Activated naive CD4-positive, alpha-beta T cell treated with anti-CD3 and anti-CD28 coated beads, Interleukin-2, amount 10 ng/mL, durations not matched to agents 7 days and 5 days (primary cell): ENCODE measurements at regions not wholly inside any gene's neighbourhood (a gene's known extent, or its start where the extent isn't known, plus 50 kb on each side); places are given as distances from the start of the nearest gene placed in this dataset.

Experiments used
- CTCF ChIA-PET: fragments of 350-600 bp; sonication (Branson Sonifier 250); formaldehyde crosslinking; loops from one replicate; lab custom pipeline; 2021; ENCODE audit warnings: antibody characterized with exemption; lab: Charles Lee
- DNase-seq: peaks from one replicate; pipeline ENCODE4 v3.0.0-alpha.2; 2020
- H3K27ac Mint-ChIP-seq: one replicate; pipeline ENCODE4 v1.8.0; 2021; ENCODE audit warnings: mild to moderate bottlenecking, moderate library complexity, mixed read lengths
- H3K27me3 Mint-ChIP-seq: one replicate; pipeline ENCODE4 v1.8.0; 2021; ENCODE audit warnings: mild to moderate bottlenecking, mixed read lengths
- H3K36me3 Mint-ChIP-seq: one replicate; pipeline ENCODE4 v1.8.0; 2021; ENCODE audit warnings: mixed read lengths
- H3K4me1 Mint-ChIP-seq: one replicate; pipeline ENCODE4 v1.8.0; 2021; ENCODE audit warnings: mixed read lengths
- H3K4me3 Mint-ChIP-seq: one replicate; pipeline ENCODE4 v1.8.0; 2021; ENCODE audit warnings: mild to moderate bottlenecking, moderate library complexity, mixed read lengths
- H3K9me3 Mint-ChIP-seq: one replicate; pipeline ENCODE4 v1.8.0; 2021; ENCODE audit warnings: mixed read lengths

DNA sequence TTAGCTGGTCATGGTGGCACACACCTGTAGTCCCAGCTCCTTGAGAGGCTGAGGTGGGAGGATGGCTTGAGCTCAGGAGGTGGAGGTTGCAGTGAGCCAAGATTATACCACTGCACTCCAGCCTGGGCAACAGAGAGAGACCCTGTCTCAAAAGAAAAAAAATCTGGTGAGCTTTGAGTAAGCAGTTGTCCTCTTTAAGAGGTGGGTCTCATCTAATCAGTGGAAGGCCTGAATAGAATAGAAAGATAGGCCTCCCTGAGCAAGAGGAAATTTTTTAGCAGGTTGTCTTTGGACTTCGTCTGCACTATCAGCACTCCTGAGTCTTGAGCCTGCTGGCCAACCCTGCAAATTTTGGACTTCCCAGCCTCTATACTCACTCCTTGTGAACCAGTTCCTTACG lies 266.0 kb upstream of the ZFHX3 start:
- no peak for DNase-seq
- no peaks in the 10 kb centered on the region for H3K36me3 Mint-ChIP-seq
- no peak overlapping the region for H3K4me3 Mint-ChIP-seq
- peaks cover 14% of the 10 kb centered on the region for H3K9me3 Mint-ChIP-seq
- no peaks in the 10 kb centered on the region for H3K4me1 Mint-ChIP-seq
- H3K27me3 Mint-ChIP-seq: no peaks in the 10 kb centered on the region
- H3K27ac Mint-ChIP-seq: no peak overlapping the region
- CTCF ChIA-PET: no interaction called here

DNA sequence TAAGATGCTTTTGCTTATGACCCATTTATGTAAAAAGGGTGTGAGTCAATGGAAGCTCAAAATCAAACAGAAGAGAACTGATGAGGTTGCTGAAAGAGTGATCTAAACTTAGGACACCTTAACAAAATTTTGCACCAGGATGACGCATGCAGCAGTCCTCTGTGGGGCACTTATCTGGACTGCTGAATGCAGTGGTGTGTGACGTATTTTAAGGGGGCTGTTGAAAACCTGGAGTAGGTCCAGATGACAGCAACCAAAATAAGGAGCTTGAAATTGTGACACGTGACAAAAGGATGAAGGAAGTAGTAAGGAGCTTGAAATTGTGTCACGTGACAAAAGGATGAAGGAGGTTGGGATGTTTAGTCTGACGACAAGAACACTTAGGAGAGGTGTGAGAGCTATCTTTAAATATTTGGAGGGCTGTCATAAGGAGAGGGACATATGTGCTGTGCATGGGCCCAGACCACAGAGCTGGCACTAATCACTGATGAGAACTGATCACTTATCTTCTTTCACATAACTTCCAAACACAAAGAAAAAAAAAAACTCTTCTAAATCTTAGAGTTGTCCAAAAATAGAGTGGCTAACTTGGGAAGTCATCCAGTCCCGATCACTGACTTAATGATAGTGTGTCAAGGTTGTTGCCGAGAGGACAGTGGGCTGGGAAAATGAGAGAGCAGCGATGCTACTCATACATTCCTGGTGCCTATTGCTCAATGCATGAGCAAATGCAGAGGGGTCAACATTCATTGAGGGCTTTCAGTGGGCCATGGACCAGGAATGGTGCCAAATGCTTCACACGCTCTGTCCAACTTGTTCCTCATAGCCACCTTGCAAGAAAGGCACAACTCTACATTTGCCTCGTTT lies 264.2 kb upstream of the ZFHX3 start:
- no peak overlapping the region for H3K4me3 Mint-ChIP-seq
- CTCF ChIA-PET: no interaction called here
- no peaks in the 10 kb centered on the region for H3K4me1 Mint-ChIP-seq

DNA sequence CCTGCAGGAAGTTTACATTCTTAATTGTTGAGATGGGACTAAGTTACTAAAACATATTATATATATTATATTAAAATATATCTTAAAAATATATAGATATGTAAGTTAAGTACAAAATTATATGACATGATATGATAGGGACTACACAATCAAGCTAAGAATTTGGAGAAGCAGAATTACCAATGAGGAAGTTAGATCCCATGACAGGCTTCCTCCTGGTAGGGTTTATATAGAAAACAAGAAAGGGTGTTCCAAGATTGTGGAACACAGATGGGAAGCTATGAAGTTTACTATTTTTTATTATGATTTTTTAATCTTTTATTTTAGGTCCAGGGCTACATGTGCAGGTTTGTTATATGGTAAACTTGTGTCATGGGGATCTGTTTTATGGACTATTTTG lies 260.8 kb upstream of the ZFHX3 start:
- Mint-ChIP-seq H3K36me3 (no peaks in the 10 kb centered on the region), H3K27me3 (no peaks in the 10 kb centered on the region), H3K9me3 (peaks cover 7% of the 10 kb centered on the region), H3K4me3 (no peak overlapping the region), H3K4me1 (no peaks in the 10 kb centered on the region), H3K27ac (no peak overlapping the region)
- CTCF ChIA-PET: no interaction called here
- DNase-seq: no peak

More for the DNA sequence above, 264.2 kb upstream of the ZFHX3 start:
- Mint-ChIP-seq H3K27me3 (no peaks in the 10 kb centered on the region), H3K36me3 (no peaks in the 10 kb centered on the region), H3K9me3 (peaks cover 12% of the 10 kb centered on the region), H3K27ac (no peak overlapping the region)
- DNase-seq: no peak

DNA sequence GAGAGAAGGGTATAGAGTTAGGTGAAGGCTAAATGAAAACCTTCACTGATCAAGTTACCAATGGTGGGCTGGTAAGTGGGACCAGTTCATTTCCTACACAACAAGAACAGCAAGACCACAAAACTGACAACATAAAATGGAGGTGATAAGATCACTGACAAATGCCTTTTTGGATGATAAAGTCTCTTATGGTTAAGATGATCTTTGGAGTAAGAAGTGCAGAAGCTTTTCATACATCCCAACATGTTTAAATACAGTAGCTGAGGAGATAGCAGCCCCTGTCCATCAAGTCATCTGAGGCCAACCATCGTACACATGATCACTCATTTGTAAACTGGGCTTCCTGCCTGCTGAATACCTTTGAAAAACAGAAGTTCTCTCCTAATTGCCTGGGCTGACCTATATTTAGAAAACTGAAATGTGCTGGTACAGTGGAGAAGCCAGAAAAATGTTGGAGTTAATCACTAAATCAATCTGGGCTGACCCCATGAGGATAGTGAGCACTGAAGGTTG lies 259.0 kb upstream of the ZFHX3 start:
- Mint-ChIP-seq H3K36me3 (no peaks in the 10 kb centered on the region), H3K27me3 (no peaks in the 10 kb centered on the region), H3K4me1 (no peaks in the 10 kb centered on the region), H3K4me3 (no peak overlapping the region), H3K9me3 (peaks cover 1% of the 10 kb centered on the region), H3K27ac (no peak overlapping the region)
- DNase-seq: no peak
- CTCF ChIA-PET: no interaction called here

DNA sequence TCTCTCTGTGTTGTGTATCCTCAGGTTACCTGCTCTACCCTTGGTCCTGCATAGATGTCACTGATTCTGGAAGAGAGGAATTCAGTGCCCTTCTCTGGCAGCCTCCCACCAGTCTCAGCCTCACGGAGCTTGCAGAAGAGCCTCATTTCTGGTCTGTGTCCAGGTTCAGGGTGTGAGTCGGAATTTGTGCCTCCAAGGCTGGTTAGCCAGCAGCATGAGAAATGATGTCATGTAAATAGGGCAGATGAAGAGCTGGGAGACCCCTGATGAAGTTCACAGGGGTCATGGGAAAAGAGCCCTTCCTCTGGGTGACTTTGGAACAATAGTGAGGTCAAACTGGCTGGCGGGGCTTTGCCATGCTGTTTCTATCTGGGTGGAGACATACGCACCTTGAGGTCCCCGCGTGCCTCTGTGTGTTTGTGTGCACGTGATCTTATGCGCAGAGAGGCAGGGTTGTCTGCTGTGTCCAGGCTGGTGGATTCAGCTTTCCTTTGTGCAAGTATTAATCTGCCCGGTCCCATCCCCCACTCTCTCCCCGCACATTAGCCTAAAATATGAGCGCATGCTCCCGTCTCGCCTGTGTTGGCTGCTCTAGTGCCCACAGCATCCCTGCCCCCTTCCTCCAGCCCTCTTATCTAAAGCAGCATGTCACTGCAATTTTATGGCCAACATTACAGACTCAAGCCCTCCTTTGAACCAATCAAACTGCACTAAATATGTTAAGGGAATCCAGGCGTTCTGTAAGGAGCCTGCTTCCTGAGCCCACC lies 256.3 kb upstream of the ZFHX3 start:
- H3K36me3 Mint-ChIP-seq: no peaks in the 10 kb centered on the region
- H3K9me3 Mint-ChIP-seq: no peaks in the 10 kb centered on the region
- no peak overlapping the region for H3K4me3 Mint-ChIP-seq
- no peaks in the 10 kb centered on the region for H3K4me1 Mint-ChIP-seq
- no peaks in the 10 kb centered on the region for H3K27me3 Mint-ChIP-seq
- no peak overlapping the region for H3K27ac Mint-ChIP-seq
- DNase-seq: no peak
- CTCF ChIA-PET: no interaction called here

DNA sequence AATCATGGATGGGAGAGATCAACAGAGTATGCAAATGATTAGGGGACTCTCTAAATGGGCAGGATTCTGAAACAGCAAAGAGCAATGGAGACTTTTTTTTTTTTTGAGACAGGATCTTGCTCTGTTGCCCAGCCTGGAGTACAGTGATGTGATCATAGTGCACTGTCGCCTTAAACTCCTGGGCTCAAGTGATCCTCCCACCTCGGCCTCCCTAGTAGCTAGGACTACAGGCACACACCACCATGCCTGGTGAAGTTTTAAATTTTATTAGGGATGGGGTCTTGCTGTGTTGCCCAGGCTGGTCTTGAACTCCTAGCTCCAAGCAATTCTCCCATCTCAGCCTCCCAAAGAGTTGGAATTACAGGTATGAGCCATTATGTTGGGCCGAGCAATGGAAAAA lies 255.0 kb upstream of the ZFHX3 start:
- Mint-ChIP-seq H3K9me3 (no peaks in the 10 kb centered on the region), H3K4me3 (no peak overlapping the region), H3K4me1 (no peaks in the 10 kb centered on the region), H3K27me3 (no peaks in the 10 kb centered on the region), H3K27ac (no peak overlapping the region), H3K36me3 (no peaks in the 10 kb centered on the region)
- CTCF ChIA-PET: no interaction called here
- DNase-seq: no peak

DNA sequence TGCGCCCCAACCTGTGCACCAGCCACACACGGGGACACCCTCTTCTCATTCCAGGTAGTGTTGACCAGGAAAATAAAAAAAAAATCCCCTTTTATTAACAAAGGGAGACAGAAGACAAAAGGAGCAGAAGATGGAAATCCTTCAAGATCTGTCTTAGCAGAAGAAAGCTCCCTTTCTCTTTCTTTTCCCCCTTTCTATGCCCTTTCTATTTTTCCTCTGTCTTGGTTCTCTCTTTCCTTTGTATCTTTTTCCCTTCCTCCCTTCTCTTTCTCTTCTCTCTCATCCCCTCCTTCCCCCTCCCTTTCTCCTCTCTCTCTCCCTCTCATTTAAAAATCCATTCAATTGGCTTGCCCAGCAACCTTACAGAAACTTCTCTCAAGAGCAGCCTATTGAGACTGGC lies 254.1 kb upstream of the ZFHX3 start:
- H3K36me3 Mint-ChIP-seq: no peaks in the 10 kb centered on the region
- no peak overlapping the region for H3K4me3 Mint-ChIP-seq

DNA sequence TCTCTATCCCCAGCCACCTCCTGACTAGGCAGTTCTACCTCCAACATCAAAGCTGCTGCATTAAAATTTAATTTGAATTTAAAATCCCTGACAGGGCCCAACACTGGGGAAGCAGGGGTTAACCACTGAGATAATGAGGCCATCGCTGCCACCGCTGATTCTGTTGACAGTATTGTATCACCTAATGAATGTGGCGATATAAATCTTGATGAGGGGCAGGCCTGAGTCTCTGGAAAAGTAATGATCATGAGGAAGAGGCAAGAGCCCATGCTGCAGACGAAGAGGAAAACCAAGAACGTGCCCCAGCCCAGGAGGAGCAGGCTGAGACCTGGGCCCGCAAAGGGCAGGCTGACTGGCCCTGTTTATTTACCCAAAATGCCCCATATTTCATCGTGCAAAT lies 251.4 kb upstream of the ZFHX3 start:
- no peak for DNase-seq
- H3K4me1 Mint-ChIP-seq: no peaks in the 10 kb centered on the region

More for the DNA sequence above, 254.1 kb upstream of the ZFHX3 start:
- H3K4me1 Mint-ChIP-seq: no peaks in the 10 kb centered on the region
- no peak overlapping the region for H3K27ac Mint-ChIP-seq
- DNase-seq: no peak
- no peaks in the 10 kb centered on the region for H3K27me3 Mint-ChIP-seq
- CTCF ChIA-PET: no interaction called here
- H3K9me3 Mint-ChIP-seq: no peaks in the 10 kb centered on the region

DNA sequence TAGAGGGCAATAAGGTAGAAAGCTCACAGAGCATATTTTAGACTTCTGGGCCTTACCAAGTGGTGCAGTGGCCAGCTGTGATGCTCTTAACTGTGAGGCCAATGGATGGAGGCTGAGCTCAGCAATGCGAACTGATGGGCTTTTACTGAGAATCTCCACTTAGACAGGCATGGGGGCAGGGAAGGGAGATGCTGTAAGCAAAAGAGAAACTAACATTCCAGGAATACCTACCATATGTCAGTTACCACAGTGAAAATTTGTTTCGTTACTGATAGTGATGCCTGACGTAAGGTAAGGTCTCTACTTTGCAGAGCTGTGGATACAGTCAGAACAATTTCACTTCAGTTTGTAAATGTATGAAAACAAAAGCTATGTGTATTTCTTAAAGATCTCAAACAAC lies 250.6 kb upstream of the ZFHX3 start:
- Mint-ChIP-seq H3K4me3 (no peak overlapping the region), H3K4me1 (no peaks in the 10 kb centered on the region), H3K9me3 (no peaks in the 10 kb centered on the region), H3K27me3 (no peaks in the 10 kb centered on the region), H3K36me3 (no peaks in the 10 kb centered on the region), H3K27ac (no peak overlapping the region)
- no peak for DNase-seq
- CTCF ChIA-PET: no interaction called here

More for the DNA sequence above, 251.4 kb upstream of the ZFHX3 start:
- Mint-ChIP-seq H3K27ac (no peak overlapping the region), H3K4me3 (no peak overlapping the region), H3K9me3 (no peaks in the 10 kb centered on the region), H3K36me3 (no peaks in the 10 kb centered on the region), H3K27me3 (no peaks in the 10 kb centered on the region)
- CTCF ChIA-PET: no interaction called here

DNA sequence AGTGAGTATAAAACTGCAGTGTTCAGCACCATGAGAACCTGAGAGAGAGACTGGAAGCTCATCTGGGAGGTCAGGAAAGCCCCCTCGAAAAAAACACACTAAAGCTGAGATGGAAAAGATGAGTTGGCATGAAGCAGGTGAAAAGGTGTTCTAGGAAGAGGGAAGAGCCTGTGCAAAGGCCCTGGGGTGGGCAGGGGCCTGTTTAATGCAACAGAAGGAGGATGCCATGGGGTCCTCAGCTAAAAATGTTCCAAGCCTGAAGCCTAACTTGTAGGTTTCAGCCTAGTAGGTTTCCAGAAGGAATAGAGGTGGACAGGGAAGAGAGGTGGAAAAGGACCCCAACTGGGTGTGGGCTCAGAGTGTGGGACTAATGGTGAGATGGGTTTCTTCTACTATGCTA lies 242.3 kb upstream of the ZFHX3 start:
- no peaks in the 10 kb centered on the region for H3K9me3 Mint-ChIP-seq
- DNase-seq: no peak
- CTCF ChIA-PET: interaction anchor here (0.6 kb wide), 1 partner anchor 36 kb away, joined by 3 read pairs; no protein-coding TSS in a partner anchor
- no peak overlapping the region for H3K4me3 Mint-ChIP-seq
- no peak overlapping the region for H3K27ac Mint-ChIP-seq
- H3K27me3 Mint-ChIP-seq: no peaks in the 10 kb centered on the region
- no peaks in the 10 kb centered on the region for H3K36me3 Mint-ChIP-seq
- no peaks in the 10 kb centered on the region for H3K4me1 Mint-ChIP-seq

DNA sequence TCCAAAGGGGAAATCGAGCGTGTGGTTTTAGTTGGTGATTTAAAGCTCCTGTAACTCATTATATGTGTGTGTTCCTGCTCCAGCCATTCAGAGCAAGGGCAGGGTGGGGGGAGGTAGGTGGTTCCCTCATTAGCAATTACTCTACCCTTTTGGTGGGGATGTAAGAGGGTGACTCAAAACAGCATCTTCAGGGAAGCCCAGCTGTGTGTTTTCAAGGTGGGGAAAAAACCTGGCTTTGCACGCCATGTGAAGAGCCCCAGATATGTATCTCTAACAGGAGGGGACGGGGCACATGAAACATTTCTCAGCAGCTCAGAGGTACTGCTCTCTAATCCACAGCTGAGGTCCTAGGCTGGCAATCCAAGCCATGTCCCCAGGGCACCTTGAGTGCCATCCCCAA lies 241.3 kb upstream of the ZFHX3 start:
- H3K27me3 Mint-ChIP-seq: no peaks in the 10 kb centered on the region
- no peaks in the 10 kb centered on the region for H3K9me3 Mint-ChIP-seq
- CTCF ChIA-PET: no interaction called here
- H3K27ac Mint-ChIP-seq: no peak overlapping the region
- H3K4me1 Mint-ChIP-seq: no peaks in the 10 kb centered on the region
- no peak overlapping the region for H3K4me3 Mint-ChIP-seq
- no peak for DNase-seq
- H3K36me3 Mint-ChIP-seq: no peaks in the 10 kb centered on the region

DNA sequence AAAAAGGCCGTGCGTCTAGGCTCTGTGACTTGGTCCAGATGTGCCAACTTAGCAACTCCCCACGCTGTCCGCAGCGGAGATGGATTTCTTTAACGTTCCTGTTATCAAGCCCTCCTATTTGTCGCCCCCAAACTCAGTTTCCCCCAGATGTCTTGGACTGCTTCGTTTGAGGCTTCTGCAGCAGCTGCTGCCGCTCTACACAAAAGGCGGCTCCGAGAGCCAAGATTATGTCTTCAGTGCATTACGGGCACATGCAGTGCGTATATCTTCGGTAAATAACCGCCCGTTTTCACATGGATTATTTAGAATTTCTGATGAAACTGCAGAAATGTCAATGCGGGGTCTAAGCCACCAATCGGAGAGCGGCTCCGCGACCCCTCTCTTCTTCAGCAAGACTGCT lies 240.6 kb upstream of the ZFHX3 start:
- DNase-seq: no peak

DNA sequence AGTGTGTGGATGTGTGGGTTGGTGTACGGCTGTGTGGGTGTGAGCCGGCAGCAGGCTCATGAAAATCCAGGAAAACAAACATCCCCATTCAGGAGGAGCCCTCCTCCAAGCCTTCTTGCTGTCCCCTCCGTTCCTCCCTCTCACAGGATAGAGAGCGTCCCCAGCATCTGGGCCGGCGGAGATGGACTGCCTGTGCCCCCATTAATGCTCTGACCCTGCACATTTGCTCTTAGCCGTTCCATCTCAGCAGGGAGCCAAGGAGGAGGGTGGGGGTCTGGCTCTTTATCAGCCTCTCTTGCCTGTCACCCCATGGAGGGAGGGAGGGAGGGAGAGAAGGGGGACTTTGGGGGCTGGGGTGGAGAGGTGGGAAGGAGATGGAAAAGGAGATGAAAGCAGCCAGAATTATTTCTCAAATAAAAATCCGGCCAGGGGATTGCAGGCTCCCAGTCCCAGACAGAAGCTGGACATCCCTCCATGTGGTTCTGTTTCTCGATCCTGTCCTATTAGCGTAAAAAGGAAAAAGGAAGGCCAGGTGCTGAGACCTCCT lies 240.0 kb upstream of the ZFHX3 start:
- Mint-ChIP-seq H3K4me1 (no peaks in the 10 kb centered on the region), H3K36me3 (no peaks in the 10 kb centered on the region), H3K27me3 (no peaks in the 10 kb centered on the region), H3K27ac (no peak overlapping the region), H3K9me3 (no peaks in the 10 kb centered on the region), H3K4me3 (no peak overlapping the region)
- no peak for DNase-seq
- CTCF ChIA-PET: no interaction called here

More for the DNA sequence above, 240.6 kb upstream of the ZFHX3 start:
- Mint-ChIP-seq H3K27me3 (no peaks in the 10 kb centered on the region), H3K4me3 (no peak overlapping the region), H3K9me3 (no peaks in the 10 kb centered on the region), H3K36me3 (no peaks in the 10 kb centered on the region), H3K4me1 (no peaks in the 10 kb centered on the region), H3K27ac (no peak overlapping the region)
- CTCF ChIA-PET: no interaction called here

DNA sequence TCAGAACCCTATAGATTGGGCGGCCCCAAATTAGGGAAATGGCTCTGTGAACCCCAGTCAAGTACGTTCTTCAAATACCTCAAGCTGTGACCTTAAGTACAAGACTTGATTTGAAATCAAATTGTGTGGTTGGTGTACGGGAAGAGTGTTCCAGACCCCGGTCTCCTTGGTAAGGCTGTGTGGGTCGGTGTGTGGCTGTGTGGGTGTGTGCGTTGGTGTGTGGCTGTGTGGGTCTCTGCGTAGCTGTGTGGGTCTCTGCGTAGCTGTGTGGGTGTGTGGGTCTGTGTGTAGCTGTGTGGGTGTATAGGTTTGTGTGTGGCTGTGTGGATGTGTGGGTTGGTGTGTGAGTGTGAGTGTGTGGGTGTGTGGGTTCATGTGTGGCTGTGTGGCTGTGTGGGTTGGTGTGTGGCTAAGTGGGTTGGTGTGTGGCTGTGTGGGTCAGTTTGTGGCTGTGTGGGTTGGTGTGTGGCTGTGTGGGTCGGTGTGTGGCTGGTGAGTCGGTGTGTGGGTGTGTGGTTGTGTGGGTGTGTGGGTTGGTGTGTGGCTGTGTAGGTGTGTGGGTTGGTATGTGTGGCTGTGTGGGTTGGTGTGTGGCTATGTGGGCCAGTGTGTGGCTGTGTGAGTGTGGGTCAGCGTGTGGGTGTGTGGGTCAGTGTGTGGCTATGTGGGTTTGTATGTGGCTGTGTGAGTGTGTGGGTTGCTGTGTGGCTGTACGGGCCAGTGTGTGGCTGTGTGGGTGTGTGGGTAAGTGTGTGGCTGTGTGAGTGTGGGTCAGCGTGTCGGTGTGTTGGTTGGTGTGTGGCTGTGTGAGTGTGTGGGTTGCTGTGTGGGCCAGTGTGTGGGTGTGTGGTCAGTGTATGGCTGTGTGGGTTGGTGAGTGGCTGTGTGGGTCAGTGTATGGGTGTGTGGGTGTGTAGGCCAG lies 238.7 kb upstream of the ZFHX3 start:
- Mint-ChIP-seq H3K9me3 (no peaks in the 10 kb centered on the region), H3K4me1 (no peaks in the 10 kb centered on the region), H3K4me3 (no peak overlapping the region), H3K27ac (no peak overlapping the region), H3K36me3 (no peaks in the 10 kb centered on the region), H3K27me3 (no peaks in the 10 kb centered on the region)
- CTCF ChIA-PET: no interaction called here
- no peak for DNase-seq
